ENCODE measurements at regions not wholly inside any gene's neighbourhood (a gene's known extent, or its start where the extent isn't known, plus 50 kb on each side); places are given as distances from the start of the nearest gene placed in this dataset.

DNA sequence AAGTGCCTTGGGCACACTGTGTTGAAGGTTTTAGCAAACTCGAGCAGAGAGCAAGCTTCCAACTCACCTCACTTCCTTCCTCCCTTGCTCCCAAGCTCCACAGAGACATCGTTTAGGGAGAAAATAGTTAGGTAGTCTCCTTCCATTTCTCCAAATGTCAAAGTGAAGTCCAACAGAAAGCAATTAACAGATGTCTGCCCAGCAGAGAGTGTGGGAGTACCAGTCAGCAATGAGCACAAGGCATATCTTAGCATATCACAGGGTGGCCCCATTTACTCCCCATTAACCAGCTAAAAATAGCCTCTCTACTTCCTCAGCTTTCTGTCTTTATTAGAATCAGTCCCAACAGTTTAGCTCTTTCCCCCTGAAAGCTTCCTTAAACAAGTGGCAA, 334.2 kb upstream of the CAMK1G start:
- TF ChIP-seq, protein P1, sequence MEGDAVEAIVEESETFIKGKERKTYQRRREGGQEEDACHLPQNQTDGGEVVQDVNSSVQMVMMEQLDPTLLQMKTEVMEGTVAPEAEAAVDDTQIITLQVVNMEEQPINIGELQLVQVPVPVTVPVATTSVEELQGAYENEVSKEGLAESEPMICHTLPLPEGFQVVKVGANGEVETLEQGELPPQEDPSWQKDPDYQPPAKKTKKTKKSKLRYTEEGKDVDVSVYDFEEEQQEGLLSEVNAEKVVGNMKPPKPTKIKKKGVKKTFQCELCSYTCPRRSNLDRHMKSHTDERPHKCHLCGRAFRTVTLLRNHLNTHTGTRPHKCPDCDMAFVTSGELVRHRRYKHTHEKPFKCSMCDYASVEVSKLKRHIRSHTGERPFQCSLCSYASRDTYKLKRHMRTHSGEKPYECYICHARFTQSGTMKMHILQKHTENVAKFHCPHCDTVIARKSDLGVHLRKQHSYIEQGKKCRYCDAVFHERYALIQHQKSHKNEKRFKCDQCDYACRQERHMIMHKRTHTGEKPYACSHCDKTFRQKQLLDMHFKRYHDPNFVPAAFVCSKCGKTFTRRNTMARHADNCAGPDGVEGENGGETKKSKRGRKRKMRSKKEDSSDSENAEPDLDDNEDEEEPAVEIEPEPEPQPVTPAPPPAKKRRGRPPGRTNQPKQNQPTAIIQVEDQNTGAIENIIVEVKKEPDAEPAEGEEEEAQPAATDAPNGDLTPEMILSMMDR (IDR thresholded peaks at IDR 0.05; ENCODE audit: borderline replicate concordance, extremely low read depth, low read length, poor library complexity, severe bottlenecking) = no peak
- TF ChIP-seq EZH2 (IDR thresholded peaks at IDR 0.05; ENCODE audit: borderline replicate concordance, low read depth, low read length, severe bottlenecking) = no peak

All from DND-41 (cell line).